ENCODE measurements at regions not wholly inside any gene's neighbourhood (a gene's known extent, or its start where the extent isn't known, plus 50 kb on each side); places are given as distances from the start of the nearest gene placed in this dataset.
A peak's percentile ranks its signal among the peaks of the same experiment; 100 is the strongest.

- Histone ChIP-seq H3K36me3 (ENCODE audit: control insufficient read depth in 2 of 2, insufficient read depth in 2 of 2, low read length in 1 of 2) (no peaks in the 10 kb centered on the region), H3K9ac (ENCODE audit: control insufficient read depth, insufficient read depth, low read length) (no peak overlapping the region), H3K9me3 (replicated peaks; ENCODE audit: control insufficient read depth, insufficient read depth, low read length) (no peaks in the 10 kb centered on the region), H2AFZ (ENCODE audit: control insufficient read depth, low read depth, low read length) (no peak overlapping the region), H3K79me2 (ENCODE audit: control insufficient read depth, insufficient read depth, low read length) (no peaks in the 10 kb centered on the region), H3K4me3 (no peak overlapping the region), H3K4me2 (ENCODE audit: control insufficient read depth, insufficient read depth) (no peak overlapping the region), H3K27me3 (replicated peaks in 1 of 2; ENCODE audit: control insufficient read depth in 2 of 2, insufficient read depth in 2 of 2, low read length in 1 of 2) (no peaks in the 10 kb centered on the region), H4K20me1 (ENCODE audit: control insufficient read depth, insufficient read depth) (no peaks in the 10 kb centered on the region), H3K27ac (ENCODE audit: control insufficient read depth, insufficient read depth) (no peak overlapping the region), H3K4me1 (ENCODE audit: control insufficient read depth, insufficient read depth, low read length) (no peaks in the 10 kb centered on the region)
- no peak for FAIRE-seq
- POLR2A ChIA-PET = no interaction called here
- RAD21 ChIA-PET (ENCODE audit: unreplicated experiment) = no interaction called here
- no TSS peak for BruUV-seq (replicated peaks)
- ATAC-seq = peak; percentile 48
- no peak for DNase-seq (ENCODE audit: low read depth, low spot score)
- TF ChIP-seq, protein P1, sequence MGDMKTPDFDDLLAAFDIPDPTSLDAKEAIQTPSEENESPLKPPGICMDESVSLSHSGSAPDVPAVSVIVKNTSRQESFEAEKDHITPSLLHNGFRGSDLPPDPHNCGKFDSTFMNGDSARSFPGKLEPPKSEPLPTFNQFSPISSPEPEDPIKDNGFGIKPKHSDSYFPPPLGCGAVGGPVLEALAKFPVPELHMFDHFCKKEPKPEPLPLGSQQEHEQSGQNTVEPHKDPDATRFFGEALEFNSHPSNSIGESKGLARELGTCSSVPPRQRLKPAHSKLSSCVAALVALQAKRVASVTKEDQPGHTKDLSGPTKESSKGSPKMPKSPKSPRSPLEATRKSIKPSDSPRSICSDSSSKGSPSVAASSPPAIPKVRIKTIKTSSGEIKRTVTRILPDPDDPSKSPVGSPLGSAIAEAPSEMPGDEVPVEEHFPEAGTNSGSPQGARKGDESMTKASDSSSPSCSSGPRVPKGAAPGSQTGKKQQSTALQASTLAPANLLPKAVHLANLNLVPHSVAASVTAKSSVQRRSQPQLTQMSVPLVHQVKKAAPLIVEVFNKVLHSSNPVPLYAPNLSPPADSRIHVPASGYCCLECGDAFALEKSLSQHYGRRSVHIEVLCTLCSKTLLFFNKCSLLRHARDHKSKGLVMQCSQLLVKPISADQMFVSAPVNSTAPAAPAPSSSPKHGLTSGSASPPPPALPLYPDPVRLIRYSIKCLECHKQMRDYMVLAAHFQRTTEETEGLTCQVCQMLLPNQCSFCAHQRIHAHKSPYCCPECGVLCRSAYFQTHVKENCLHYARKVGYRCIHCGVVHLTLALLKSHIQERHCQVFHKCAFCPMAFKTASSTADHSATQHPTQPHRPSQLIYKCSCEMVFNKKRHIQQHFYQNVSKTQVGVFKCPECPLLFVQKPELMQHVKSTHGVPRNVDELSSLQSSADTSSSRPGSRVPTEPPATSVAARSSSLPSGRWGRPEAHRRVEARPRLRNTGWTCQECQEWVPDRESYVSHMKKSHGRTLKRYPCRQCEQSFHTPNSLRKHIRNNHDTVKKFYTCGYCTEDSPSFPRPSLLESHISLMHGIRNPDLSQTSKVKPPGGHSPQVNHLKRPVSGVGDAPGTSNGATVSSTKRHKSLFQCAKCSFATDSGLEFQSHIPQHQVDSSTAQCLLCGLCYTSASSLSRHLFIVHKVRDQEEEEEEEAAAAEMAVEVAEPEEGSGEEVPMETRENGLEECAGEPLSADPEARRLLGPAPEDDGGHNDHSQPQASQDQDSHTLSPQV (IDR thresholded peaks at IDR 0.05) = no peak
- TF ChIP-seq IKZF1 (conservative IDR thresholded peaks at IDR 0.05) = no peak
- TF ChIP-seq BACH1 (IDR thresholded peaks at IDR 0.05; ENCODE audit: borderline replicate concordance) = 0 out of 2 replicates have a peak, but pooled peaks have one; percentile 45
- TF ChIP-seq ZBTB40 (IDR thresholded peaks at IDR 0.05; ENCODE audit: borderline replicate concordance) = no peak
- TF ChIP-seq NR2F1 (conservative IDR thresholded peaks at IDR 0.05) = no peak
- CTCF ChIA-PET = no interaction called here
- WGBS (ENCODE audit: insufficient coverage, insufficient replicate concordance, low lambda C conversion rate, missing lambda C conversion rate) = 22% methylated on average over 4 of the region's 4 CpGs
- SMC1A ChIA-PET (ENCODE audit: uncharacterized antibody, unreplicated experiment) = interaction anchor here (1.5 kb wide), 1 partner anchor 11 kb away, joined by 6 read pairs; no protein-coding TSS in a partner anchor
- intact Hi-C loops (cut with micrococcal nuclease; ENCODE audit: unreplicated experiment) = no loop called here
- in situ Hi-C loops (cut with MboI) = no loop called here
Measured at GRCh38 chr3:28951772-28952556, 328.9 kb upstream of the RBMS3 start.

Data from GM12878 (cell line).